ENCODE measurements at regions not wholly inside any gene's neighbourhood (a gene's known extent, or its start where the extent isn't known, plus 50 kb on each side); places are given as distances from the start of the nearest gene placed in this dataset.

GRCh38 chr15:93239591-93239990, 150.6 kb upstream of the RGMA start:
- ChIA-PET POLR2A (no interaction called here), SMC1A (ENCODE audit: uncharacterized antibody, unreplicated experiment) (no interaction called here), CTCF (no interaction called here), RAD21 (ENCODE audit: unreplicated experiment) (no interaction called here)
- Histone ChIP-seq H4K20me1 (ENCODE audit: control insufficient read depth, insufficient read depth) (no peaks in the 10 kb centered on the region), H3K36me3 (ENCODE audit: control insufficient read depth in 2 of 2, insufficient read depth in 2 of 2, low read length in 1 of 2) (no peaks in the 10 kb centered on the region), H3K4me1 (ENCODE audit: control insufficient read depth, insufficient read depth, low read length) (no peaks in the 10 kb centered on the region), H3K27ac (ENCODE audit: control insufficient read depth, insufficient read depth) (no peak overlapping the region), H3K27me3 (replicated peaks in 1 of 2; ENCODE audit: control insufficient read depth in 2 of 2, insufficient read depth in 2 of 2, low read length in 1 of 2) (no peaks in the 10 kb centered on the region), H3K9ac (ENCODE audit: control insufficient read depth, insufficient read depth, low read length) (no peak overlapping the region), H3K4me3 (no peak overlapping the region), H2AFZ (ENCODE audit: control insufficient read depth, low read depth, low read length) (no peak overlapping the region), H3K79me2 (ENCODE audit: control insufficient read depth, insufficient read depth, low read length) (no peaks in the 10 kb centered on the region), H3K4me2 (ENCODE audit: control insufficient read depth, insufficient read depth) (no peak overlapping the region), H3K9me3 (replicated peaks; ENCODE audit: control insufficient read depth, insufficient read depth, low read length) (no peaks in the 10 kb centered on the region)
- FAIRE-seq = no peak
- intact Hi-C loops (cut with micrococcal nuclease; ENCODE audit: unreplicated experiment) (no loop called here), in situ Hi-C loops (cut with MboI) (no loop called here)
- no peak for ATAC-seq
- 72% methylated on average over 8 of the region's 8 CpGs for WGBS (ENCODE audit: insufficient coverage, insufficient replicate concordance, low lambda C conversion rate, missing lambda C conversion rate)
- no peak for DNase-seq (ENCODE audit: low read depth, low spot score)
- BruUV-seq (replicated peaks) = no TSS peak
- TF ChIP-seq NFYB (IDR thresholded peaks at IDR 0.05; ENCODE audit: insufficient read depth, low read depth, low read length) = no peak
- no peak for TF ChIP-seq ELK1 (IDR thresholded peaks at IDR 0.05; ENCODE audit: low read depth, low read length)
- TF ChIP-seq EZH2 (IDR thresholded peaks at IDR 0.05; ENCODE audit: borderline replicate concordance, control insufficient read depth, low read depth, low read length) = no peak
- no peak for TF ChIP-seq GABPA (IDR thresholded peaks at IDR 0.05; ENCODE audit: low read depth)
- no peak for TF ChIP-seq BHLHE40 (IDR thresholded peaks at IDR 0.05; ENCODE audit: borderline replicate concordance in 1 of 2, low read depth in 2 of 2, low read length in 1 of 2)
- TF ChIP-seq ZNF592 (IDR thresholded peaks at IDR 0.05) = no peak
- TF ChIP-seq ZZZ3 (IDR thresholded peaks at IDR 0.05; ENCODE audit: control insufficient read depth, insufficient read length, low read depth) = no peak
- no peak for TF ChIP-seq PBX3 (IDR thresholded peaks at IDR 0.05; ENCODE audit: insufficient replicate concordance, low read depth, low read length)
- TF ChIP-seq HSF1 (IDR thresholded peaks at IDR 0.05; ENCODE audit: low read depth, low read length) = no peak
- no peak for TF ChIP-seq PAX5 (IDR thresholded peaks at IDR 0.05; ENCODE audit: borderline replicate concordance, low read depth, low read length)
- TF ChIP-seq CHD1 (IDR thresholded peaks at IDR 0.05; ENCODE audit: low read depth, low read length) = no peak
- no peak for TF ChIP-seq ZSCAN29 (IDR thresholded peaks at IDR 0.05)
- TF ChIP-seq RCOR1 (conservative IDR thresholded peaks at IDR 0.05; ENCODE audit: low read depth, low read length) = no peak
- TF ChIP-seq NR2C1 (IDR thresholded peaks at IDR 0.05) = no peak
- no peak for TF ChIP-seq IRF3 (IDR thresholded peaks at IDR 0.05)

All from GM12878 (cell line).